Body of pancreas (tissue), 4 donors: ENCODE measurements at regions not wholly inside any gene's neighbourhood (a gene's known extent, or its start where the extent isn't known, plus 50 kb on each side); places are given as distances from the start of the nearest gene placed in this dataset.
"Not testable (repeated sequence)": the region's sequence is repeated elsewhere in the genome, so short reads cannot be mapped to it uniquely, and the experiment has no call there.

Experiments used
- ATAC-seq: fragments of 150-250 bp; one replicate; pipeline ENCODE4 v1.9.1; 2016
- DNase-seq, 4 donors: peaks; one replicate each; pipeline ENCODE4 v3.0.0-alpha.2; 2019
- H3K27ac ChIP-seq, 4 donors: fragments of 200-600 bp; sonication (generic); 1 replicate in 3 of 4; 2 replicates in 1 of 4; pipeline versions ENCODE4 v1.5.1 to v1.6.1; 2016 to 2019; ENCODE audit warnings: mild to moderate bottlenecking in 1 of 4, mixed read lengths in 1 of 4, moderate library complexity in 1 of 4
- H3K27me3 ChIP-seq, 2 donors: fragments of 200-600 bp; sonication (generic); one replicate each; pipeline ENCODE4 v1.6.0; 2016; ENCODE audit warnings: mild to moderate bottlenecking in 1 of 2
- H3K36me3 ChIP-seq, 2 donors: fragments of 200-600 bp; sonication (generic); replicated peaks in 1 of 2; 2 replicates each; pipeline ENCODE4 v1.5.1; 2016; ENCODE audit warnings: low read depth in 2 of 2; ENCODE audit not compliant: insufficient read depth in 1 of 2
- H3K4me1 ChIP-seq: fragments of 200-600 bp; sonication (generic); one replicate; pipeline ENCODE4 v1.6.0; 2016
- H3K4me3 ChIP-seq, 2 donors: fragments of 200-600 bp; sonication (generic); 1 replicate in 1 of 2; 2 replicates in 1 of 2; pipeline ENCODE4 v1.5.1; 2016 to 2019
- H3K9me3 ChIP-seq, 3 donors: fragments of 200-600 bp; sonication (generic); 1 replicate in 2 of 3; 2 replicates in 1 of 3; pipeline ENCODE4 v1.5.1; 2016
- POLR2A ChIP-seq, 3 donors: fragments of 450-650 bp; IDR thresholded peaks; one replicate each; pipeline ENCODE4 v1.6.1; 2016; ENCODE audit warnings: antibody characterized with exemption in 3 of 3, mild to moderate bottlenecking in 2 of 3
- WGBS, 2 donors: methylation state at CpG; one replicate each; pipeline ENCODE4 v1.1.5; 2017; 5-methylcytosine and 5-hydroxymethylcytosine counted together
- intact Hi-C: fragments of 100-400 bp; cut with DNase I; formaldehyde crosslinking; loops from one replicate; pipeline ENCODE4 v1.15.1; 2023
- TF ChIP-seq, protein P1 (sequence below), 7 experiments: fragments of 450-650 bp in 4 of 7; fragments of 200-600 bp in 3 of 7; sonication (generic) in 3 of 7; IDR thresholded peaks; one replicate each; pipeline ENCODE4 v1.5.1; 2016 to 2019; ENCODE audit warnings: antibody characterized with exemption in 7 of 7

DNA sequence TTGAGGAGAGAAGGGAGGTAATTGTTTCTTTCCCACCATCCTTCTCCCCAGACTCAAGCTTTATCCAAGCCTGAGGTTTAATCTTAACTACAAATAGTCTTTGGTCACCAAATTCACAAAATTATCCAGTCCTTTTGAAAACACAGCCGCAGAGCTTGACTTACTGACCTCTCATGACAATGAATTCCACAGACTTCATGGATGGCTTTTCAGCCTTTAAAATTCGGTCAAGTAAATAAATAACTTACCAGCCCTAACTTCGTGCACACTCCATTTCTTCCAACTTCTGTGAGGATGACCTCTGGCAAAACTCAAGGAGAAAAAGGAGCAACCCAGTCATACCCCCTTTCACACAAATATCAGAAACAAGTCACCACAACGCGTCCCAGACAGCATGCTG is 137.0 kb upstream of the CDKN3 start:
- no peaks in the 10 kb centered on the region for H3K9me3 ChIP-seq
- H3K36me3 ChIP-seq: no peaks in the 10 kb centered on the region
- no peaks in the 10 kb centered on the region for H3K27me3 ChIP-seq
- TF ChIP-seq POLR2A (IDR thresholded peaks at IDR 0.05): no peak
- TF ChIP-seq, protein P1, sequence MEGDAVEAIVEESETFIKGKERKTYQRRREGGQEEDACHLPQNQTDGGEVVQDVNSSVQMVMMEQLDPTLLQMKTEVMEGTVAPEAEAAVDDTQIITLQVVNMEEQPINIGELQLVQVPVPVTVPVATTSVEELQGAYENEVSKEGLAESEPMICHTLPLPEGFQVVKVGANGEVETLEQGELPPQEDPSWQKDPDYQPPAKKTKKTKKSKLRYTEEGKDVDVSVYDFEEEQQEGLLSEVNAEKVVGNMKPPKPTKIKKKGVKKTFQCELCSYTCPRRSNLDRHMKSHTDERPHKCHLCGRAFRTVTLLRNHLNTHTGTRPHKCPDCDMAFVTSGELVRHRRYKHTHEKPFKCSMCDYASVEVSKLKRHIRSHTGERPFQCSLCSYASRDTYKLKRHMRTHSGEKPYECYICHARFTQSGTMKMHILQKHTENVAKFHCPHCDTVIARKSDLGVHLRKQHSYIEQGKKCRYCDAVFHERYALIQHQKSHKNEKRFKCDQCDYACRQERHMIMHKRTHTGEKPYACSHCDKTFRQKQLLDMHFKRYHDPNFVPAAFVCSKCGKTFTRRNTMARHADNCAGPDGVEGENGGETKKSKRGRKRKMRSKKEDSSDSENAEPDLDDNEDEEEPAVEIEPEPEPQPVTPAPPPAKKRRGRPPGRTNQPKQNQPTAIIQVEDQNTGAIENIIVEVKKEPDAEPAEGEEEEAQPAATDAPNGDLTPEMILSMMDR (IDR thresholded peaks at IDR 0.05): no peak
- no peak for ATAC-seq
- no peak for DNase-seq
- no peaks in the 10 kb centered on the region for H3K4me1 ChIP-seq
- intact Hi-C loops: no loop called here
- 70 to 72% methylated on average over 5 of the region's 5 CpGs for WGBS, 2 donors
- no peak overlapping the region for H3K27ac ChIP-seq
- H3K4me3 ChIP-seq: no peak overlapping the region

DNA sequence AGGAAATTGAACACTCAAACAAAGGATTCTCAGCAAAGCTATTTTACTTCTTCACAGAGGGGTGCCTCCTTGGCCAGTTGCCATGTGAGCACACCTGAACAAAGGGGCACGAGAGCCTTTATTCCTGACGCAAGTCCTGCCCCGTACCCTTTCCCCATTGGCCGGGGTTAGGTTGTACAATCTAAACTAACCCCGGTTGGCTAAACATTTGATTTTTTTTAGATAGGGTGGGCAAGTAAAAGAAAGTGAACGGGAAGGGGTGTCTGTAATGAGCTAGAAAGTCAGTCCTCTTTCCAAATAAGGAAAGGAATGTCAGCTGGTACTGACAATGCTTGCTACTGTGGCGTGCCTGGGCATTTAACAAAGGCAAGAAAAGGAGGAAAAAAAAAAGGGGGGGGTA is 135.5 kb upstream of the CDKN3 start:
- no peak for ATAC-seq
- WGBS, 2 donors: 68 to 73% methylated on average over 7 of the region's 7 CpGs
- H3K36me3 ChIP-seq: no peaks in the 10 kb centered on the region
- H3K9me3 ChIP-seq: no peaks in the 10 kb centered on the region
- TF ChIP-seq, protein P1 (IDR thresholded peaks at IDR 0.05): no peak
- intact Hi-C loops: no loop called here
- H3K4me1 ChIP-seq: no peaks in the 10 kb centered on the region
- DNase-seq: no peak
- H3K27ac ChIP-seq: no peak overlapping the region
- no peaks in the 10 kb centered on the region for H3K27me3 ChIP-seq
- no peak overlapping the region for H3K4me3 ChIP-seq

DNA sequence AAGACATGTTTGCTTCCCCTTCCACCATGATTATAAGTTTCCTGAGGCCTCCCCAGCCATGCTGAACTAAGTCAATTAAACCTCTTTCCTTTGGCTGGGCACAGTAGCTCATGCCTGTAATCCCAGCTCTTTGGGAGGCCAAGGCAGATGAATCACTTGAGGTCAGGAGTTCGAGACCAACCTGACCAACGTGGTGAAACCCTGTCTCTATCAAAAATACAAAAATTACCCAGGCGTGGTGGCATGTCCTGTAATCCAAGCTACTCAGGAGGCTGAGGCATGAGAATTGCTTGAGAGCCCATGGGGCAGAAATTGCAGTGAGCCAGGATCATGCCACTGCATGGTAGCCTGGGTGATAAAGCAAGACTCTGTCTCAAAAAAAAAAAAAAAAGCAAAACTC is 130.2 kb upstream of the CDKN3 start:
- H3K36me3 ChIP-seq, H3K27me3 ChIP-seq, intact Hi-C loops, H3K4me1 ChIP-seq, H3K27ac ChIP-seq, DNase-seq, ATAC-seq, H3K4me3 ChIP-seq, H3K9me3 ChIP-seq: not testable (repeated sequence)
- WGBS, 2 donors: 84% methylated on average over 3 of the region's 3 CpGs

DNA sequence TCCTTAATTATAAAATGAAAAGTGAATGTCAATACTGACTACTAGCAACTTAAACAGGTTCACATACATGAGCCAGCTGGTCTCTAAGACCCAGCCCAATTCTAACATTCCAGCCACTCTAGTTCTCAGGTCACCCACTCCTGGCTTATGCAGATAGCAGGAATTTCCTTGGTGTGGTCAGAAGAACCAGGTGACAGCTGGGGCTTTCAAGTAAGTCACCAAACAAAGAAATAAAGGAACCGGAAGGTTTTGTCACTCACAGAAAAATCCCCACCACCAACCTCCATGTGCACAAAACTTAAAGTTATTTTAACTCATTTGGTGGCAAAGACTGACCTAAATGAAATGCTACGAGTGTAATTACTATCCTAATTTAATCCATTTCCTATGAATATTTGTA is 129.6 kb upstream of the CDKN3 start:
- TF ChIP-seq POLR2A (IDR thresholded peaks at IDR 0.05): no peak
- TF ChIP-seq, protein P1 (IDR thresholded peaks at IDR 0.05): no peak
- Histone ChIP-seq H3K36me3 (no peaks in the 10 kb centered on the region), H3K4me1 (no peaks in the 10 kb centered on the region), H3K9me3 (no peaks in the 10 kb centered on the region), H3K4me3 (no peak overlapping the region), H3K27me3 (no peaks in the 10 kb centered on the region), H3K27ac (no peak overlapping the region)
- DNase-seq (no peak), ATAC-seq (no peak)
- WGBS, 2 donors: 52 to 74% methylated on average over 2 of the region's 2 CpGs
- intact Hi-C loops: no loop called here

DNA sequence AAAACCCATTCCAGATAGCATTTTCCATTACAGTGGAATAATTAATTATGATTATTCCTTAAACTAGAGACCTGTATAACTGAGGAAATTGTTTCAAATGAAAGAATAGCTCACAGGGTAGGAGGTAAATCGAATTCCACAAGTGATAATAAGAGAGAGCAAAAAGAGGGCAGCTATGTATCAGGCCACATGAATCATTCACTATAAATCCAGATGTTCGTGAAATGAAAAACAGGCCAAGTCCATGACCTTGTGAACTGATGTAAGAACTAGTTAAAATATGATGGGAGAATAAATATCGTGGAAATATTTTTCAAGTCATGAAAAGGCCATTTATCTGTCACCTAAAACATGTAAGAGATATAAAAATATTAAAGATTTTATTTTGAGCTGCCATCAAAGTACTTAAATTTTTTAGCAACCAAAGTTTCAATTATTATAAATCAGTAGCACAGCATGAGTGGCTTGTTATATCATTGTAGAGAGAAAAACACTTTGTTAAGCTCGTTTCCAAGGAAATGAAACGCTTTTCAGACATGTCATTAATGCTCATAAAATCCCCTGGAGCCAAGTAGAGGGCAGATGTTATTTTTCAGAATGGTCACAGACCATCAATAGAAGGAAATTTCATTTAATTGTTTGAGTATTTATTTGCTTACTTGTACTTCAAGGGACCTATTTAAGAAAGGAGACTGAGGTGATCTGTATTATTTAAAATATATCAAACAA is 120.6 kb upstream of the CDKN3 start:
- ATAC-seq (no peak), DNase-seq (no peak)
- Histone ChIP-seq H3K9me3 (no peaks in the 10 kb centered on the region), H3K27me3 (no peaks in the 10 kb centered on the region), H3K36me3 (no peaks in the 10 kb centered on the region), H3K4me3 (no peak overlapping the region), H3K4me1 (no peaks in the 10 kb centered on the region), H3K27ac (no peak overlapping the region)
- TF ChIP-seq, protein P1 (IDR thresholded peaks at IDR 0.05): no peak
- TF ChIP-seq POLR2A (IDR thresholded peaks at IDR 0.05): no peak
- WGBS, 2 donors: 38 to 43% methylated on average over 5 of the region's 5 CpGs
- intact Hi-C loops: no loop called here
